ENCODE measurements at regions not wholly inside any gene's neighbourhood (a gene's known extent, or its start where the extent isn't known, plus 50 kb on each side); places are given as distances from the start of the nearest gene placed in this dataset.
"Not testable (repeated sequence)": the region's sequence is repeated elsewhere in the genome, so short reads cannot be mapped to it uniquely, and the experiment has no call there.

DNA sequence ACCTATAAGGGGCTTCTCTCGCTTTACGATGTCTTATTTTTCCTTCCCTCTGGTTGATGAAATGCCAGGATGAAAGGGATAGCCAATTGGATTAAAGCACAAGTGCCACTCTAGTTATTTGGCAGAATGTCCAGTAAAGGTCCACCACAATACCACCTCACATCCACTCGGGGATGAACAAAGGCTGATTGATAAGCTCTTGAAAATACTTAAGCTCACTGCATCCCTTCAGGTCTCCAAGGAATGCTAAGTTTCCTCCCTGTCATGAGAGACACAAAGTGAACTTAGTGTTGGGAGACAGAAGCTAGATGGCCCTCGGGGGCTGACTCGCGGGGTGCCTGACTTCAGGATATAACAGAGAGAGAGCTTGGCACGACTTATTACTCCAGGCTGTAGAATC, 185.9 kb upstream of the ZNF644 start:
- H3K4me1 Mint-ChIP-seq (ENCODE audit: low read depth); intact Hi-C loops (cut with micrococcal nuclease); DNase-seq (ENCODE audit: low spot score); H3K9me3 Mint-ChIP-seq; H3K4me3 Mint-ChIP-seq; H3K27me3 Mint-ChIP-seq (ENCODE audit: insufficient read depth); H3K36me3 Mint-ChIP-seq (ENCODE audit: low read depth); H3K27ac Mint-ChIP-seq: not testable (repeated sequence)

DNA sequence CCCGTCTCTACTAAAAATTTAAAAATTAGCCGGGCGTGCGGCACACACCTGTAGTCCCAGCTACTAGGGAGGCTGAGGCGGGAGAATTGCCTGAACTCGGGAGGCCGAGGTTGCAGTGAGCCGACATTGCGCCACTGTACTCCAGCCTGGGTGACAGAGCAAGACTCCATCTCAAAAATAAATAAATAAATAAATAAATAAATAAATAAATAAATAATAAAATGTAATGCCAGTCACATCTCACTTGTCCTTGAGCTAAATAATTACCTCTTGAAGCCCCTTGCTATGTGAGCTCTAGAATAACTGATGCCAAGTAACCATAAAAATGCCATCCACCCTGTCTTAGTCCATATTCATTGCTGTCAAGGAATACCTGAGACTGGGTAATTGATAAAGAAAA, 182.3 kb upstream of the ZNF644 start:
- H3K27me3 Mint-ChIP-seq (ENCODE audit: insufficient read depth); DNase-seq (ENCODE audit: low spot score); intact Hi-C loops (cut with micrococcal nuclease); H3K4me3 Mint-ChIP-seq; H3K9me3 Mint-ChIP-seq; H3K4me1 Mint-ChIP-seq (ENCODE audit: low read depth); H3K27ac Mint-ChIP-seq; H3K36me3 Mint-ChIP-seq (ENCODE audit: low read depth): not testable (repeated sequence)

DNA sequence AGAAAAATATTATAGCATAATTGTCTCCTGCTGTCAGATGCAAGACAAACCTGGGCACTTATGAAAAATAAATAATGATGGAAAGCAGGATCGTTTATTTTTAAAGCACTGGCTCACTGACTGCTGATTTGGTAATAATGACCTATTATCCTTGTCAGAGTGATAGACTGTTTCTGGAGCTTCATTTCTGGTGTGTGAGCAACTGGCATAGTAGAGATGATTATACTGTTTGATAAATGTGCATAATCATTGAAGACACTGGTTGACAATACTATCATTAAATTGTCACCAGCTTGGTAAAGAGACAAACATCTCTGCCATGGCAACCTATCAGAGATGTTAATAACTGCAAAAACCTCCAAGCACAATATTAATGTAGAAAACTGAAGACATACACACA, 179.9 kb upstream of the ZNF644 start:
- intact Hi-C loops (cut with micrococcal nuclease), result no loop called here
- no peak for DNase-seq (ENCODE audit: low spot score)
- no peak overlapping the region for H3K27ac Mint-ChIP-seq
- H3K27me3 Mint-ChIP-seq (ENCODE audit: insufficient read depth), result peaks cover 2% of the 10 kb centered on the region
- no peaks in the 10 kb centered on the region for H3K9me3 Mint-ChIP-seq
- no peaks in the 10 kb centered on the region for H3K36me3 Mint-ChIP-seq (ENCODE audit: low read depth)
- no peak overlapping the region for H3K4me3 Mint-ChIP-seq
- H3K4me1 Mint-ChIP-seq (ENCODE audit: low read depth), result no peaks in the 10 kb centered on the region

DNA sequence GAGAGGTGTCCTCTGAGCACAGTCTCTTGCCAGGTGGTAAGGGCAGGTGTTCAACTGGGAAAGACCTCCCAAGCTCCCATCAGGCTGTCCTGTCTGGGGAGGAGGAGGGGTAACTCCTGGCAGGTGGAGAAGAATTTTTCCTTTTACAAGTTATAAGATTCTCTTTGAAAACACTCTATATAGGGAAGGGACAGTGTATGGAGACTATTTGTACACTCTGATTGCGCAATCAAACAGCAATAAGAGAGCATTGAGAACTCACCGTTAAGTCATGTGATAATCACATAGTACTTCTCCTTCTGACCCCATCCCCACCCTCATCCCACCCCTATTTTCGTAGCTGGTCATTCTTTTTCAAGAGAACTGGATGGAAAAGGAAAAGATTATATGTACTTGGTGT, 179.3 kb upstream of the ZNF644 start:
- no peaks in the 10 kb centered on the region for H3K4me1 Mint-ChIP-seq (ENCODE audit: low read depth)
- H3K9me3 Mint-ChIP-seq, result no peaks in the 10 kb centered on the region
- H3K4me3 Mint-ChIP-seq, result no peak overlapping the region
- no peak for DNase-seq (ENCODE audit: low spot score)
- H3K27me3 Mint-ChIP-seq (ENCODE audit: insufficient read depth), result peaks cover 2% of the 10 kb centered on the region
- no peaks in the 10 kb centered on the region for H3K36me3 Mint-ChIP-seq (ENCODE audit: low read depth)
- intact Hi-C loops (cut with micrococcal nuclease), result no loop called here
- no peak overlapping the region for H3K27ac Mint-ChIP-seq

DNA sequence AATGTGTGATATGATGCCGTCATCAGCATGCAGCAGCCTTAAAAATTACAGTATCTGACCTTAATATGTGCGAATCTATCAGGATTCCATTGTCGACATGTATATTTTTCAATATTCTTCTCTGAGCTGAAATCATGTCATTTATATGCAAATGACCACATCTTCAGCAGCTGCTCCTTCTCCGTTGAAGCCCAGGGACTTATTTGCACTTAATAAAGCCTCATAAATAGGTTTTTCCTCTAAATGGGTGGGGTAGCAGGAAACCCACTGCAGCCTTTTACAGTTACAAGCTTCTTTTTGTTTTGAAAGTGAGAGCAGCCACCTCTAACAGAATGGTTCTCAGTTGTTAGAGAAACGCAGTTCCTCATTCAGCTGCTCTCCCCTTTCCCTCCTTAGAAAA, 178.8 kb upstream of the ZNF644 start:
- intact Hi-C loops (cut with micrococcal nuclease), result no loop called here
- DNase-seq (ENCODE audit: low spot score), result no peak
- peaks cover 5% of the 10 kb centered on the region for H3K27me3 Mint-ChIP-seq (ENCODE audit: insufficient read depth)
- no peaks in the 10 kb centered on the region for H3K36me3 Mint-ChIP-seq (ENCODE audit: low read depth)
- no peak overlapping the region for H3K4me3 Mint-ChIP-seq
- no peaks in the 10 kb centered on the region for H3K9me3 Mint-ChIP-seq
- H3K4me1 Mint-ChIP-seq (ENCODE audit: low read depth), result no peaks in the 10 kb centered on the region
- H3K27ac Mint-ChIP-seq, result no peak overlapping the region

DNA sequence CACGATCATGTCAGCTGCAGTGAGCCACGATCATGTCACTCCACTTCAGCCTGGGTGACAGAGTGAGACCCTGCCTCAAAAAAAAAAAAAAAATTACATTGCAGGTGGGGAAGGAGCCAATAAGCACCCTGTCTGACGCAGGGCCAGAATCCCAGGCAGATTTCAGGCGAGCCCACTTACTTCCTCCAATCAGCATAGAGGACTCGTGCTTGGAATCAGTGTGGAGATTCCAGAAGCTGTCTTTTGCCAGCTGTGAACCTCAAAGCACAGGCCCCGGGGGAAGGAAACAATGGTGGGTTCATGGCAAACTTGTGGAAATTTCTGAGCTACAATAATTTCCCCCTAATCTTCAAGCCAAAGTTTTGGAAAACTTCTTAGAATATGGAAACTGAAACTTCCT, 178.2 kb upstream of the ZNF644 start:
- no peaks in the 10 kb centered on the region for H3K36me3 Mint-ChIP-seq (ENCODE audit: low read depth)
- H3K9me3 Mint-ChIP-seq, result no peaks in the 10 kb centered on the region
- H3K27me3 Mint-ChIP-seq (ENCODE audit: insufficient read depth), result peaks cover 7% of the 10 kb centered on the region
- no peak overlapping the region for H3K4me3 Mint-ChIP-seq
- no peak for DNase-seq (ENCODE audit: low spot score)
- no peak overlapping the region for H3K27ac Mint-ChIP-seq
- intact Hi-C loops (cut with micrococcal nuclease), result no loop called here
- no peaks in the 10 kb centered on the region for H3K4me1 Mint-ChIP-seq (ENCODE audit: low read depth)

DNA sequence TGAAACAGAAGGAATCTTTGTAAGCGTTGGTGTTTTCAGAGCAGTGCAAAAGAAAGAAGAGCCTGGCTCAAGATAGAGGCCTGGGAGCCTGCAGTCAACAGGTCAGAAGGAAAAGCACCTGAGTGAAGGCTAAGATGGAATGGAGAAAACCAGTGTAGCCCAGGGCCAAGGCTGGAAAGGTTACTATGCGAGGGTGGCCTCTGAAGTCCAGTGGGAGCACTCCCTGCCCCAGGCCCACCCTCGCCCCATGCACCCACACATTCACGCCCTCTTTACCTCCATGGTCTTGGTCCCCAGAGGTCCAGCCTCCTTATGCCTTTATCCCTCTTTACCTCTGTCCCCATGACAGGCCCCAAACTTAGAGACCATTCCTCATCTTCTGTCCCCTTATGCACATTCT, 169.2 kb upstream of the ZNF644 start:
- H3K9me3 Mint-ChIP-seq, result no peaks in the 10 kb centered on the region
- H3K27ac Mint-ChIP-seq, result no peak overlapping the region
- no peaks in the 10 kb centered on the region for H3K36me3 Mint-ChIP-seq (ENCODE audit: low read depth)
- intact Hi-C loops (cut with micrococcal nuclease), result no loop called here
- H3K27me3 Mint-ChIP-seq (ENCODE audit: insufficient read depth), result peaks cover 7% of the 10 kb centered on the region
- DNase-seq (ENCODE audit: low spot score), result no peak
- H3K4me3 Mint-ChIP-seq, result no peak overlapping the region
- no peaks in the 10 kb centered on the region for H3K4me1 Mint-ChIP-seq (ENCODE audit: low read depth)

DNA sequence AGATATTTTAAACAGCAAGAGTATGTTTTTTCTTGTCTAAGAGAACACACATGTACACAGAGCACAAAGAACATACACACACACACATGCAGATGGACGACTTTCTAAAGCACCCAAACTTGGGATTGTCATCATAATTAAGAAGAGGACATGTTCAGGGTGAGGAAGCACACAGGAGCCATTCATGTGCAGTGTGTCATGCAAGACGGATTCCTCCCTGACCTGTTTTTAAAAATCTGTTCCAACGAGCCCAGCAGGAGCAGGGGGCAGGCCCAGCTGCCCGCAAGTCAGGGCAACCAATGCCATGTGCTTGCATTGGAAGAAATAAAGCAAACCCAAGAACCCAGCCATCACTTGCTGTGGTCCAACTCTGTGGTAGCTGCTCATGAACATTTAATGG, 167.3 kb upstream of the ZNF644 start:
- Mint-ChIP-seq H3K27me3 (ENCODE audit: insufficient read depth) (peaks cover 4% of the 10 kb centered on the region), H3K4me1 (ENCODE audit: low read depth) (no peaks in the 10 kb centered on the region), H3K4me3 (no peak overlapping the region), H3K27ac (no peak overlapping the region), H3K36me3 (ENCODE audit: low read depth) (no peaks in the 10 kb centered on the region), H3K9me3 (no peaks in the 10 kb centered on the region)
- intact Hi-C loops (cut with micrococcal nuclease), result no loop called here
- DNase-seq (ENCODE audit: low spot score), result no peak

DNA sequence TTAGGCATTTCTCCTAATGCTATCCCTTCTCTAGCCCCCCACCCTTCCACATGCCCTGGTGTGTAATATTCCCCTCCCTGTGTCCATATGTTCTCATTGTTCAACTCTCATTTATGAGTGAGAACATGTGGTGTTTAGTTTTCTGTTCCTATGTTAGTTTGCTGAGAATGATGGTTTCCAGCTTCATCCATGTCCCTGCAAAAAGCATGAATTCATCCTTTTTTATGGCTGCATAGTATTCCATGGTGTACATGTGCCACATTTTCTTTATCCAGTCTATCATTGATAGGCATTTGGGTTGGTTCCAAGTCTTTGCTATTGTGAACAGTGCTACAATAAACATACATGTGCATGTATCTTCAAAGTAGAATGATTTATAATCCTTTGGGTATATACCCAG, 161.0 kb upstream of the ZNF644 start:
- H3K36me3 Mint-ChIP-seq (ENCODE audit: low read depth); H3K27ac Mint-ChIP-seq; intact Hi-C loops (cut with micrococcal nuclease); H3K27me3 Mint-ChIP-seq (ENCODE audit: insufficient read depth); DNase-seq (ENCODE audit: low spot score); H3K9me3 Mint-ChIP-seq; H3K4me3 Mint-ChIP-seq; H3K4me1 Mint-ChIP-seq (ENCODE audit: low read depth): not testable (repeated sequence)

DNA sequence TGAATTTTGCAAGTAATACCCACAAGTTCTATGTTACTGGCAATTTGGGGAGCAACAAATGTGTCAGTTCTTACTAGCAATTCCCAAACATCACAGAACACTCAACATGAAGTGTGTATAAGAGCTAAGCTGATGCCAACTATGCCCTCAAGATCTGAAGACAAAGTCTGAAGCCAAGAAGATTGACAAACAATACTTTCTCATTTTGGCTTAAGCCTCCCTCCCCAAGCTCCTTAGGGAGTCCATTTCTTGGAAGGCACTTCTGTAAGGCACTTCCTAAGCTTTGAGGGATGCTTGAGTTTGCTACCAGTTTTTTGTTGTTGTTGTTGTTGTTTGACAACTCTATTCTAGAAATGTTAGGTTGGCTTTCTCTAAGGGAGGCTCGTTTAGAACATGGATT, 154.4 kb upstream of the ZNF644 start:
- Mint-ChIP-seq H3K9me3 (no peaks in the 10 kb centered on the region), H3K27ac (no peak overlapping the region), H3K27me3 (ENCODE audit: insufficient read depth) (peaks cover 3% of the 10 kb centered on the region), H3K4me3 (no peak overlapping the region), H3K36me3 (ENCODE audit: low read depth) (no peaks in the 10 kb centered on the region), H3K4me1 (ENCODE audit: low read depth) (no peaks in the 10 kb centered on the region)
- DNase-seq (ENCODE audit: low spot score), result no peak
- intact Hi-C loops (cut with micrococcal nuclease), result no loop called here

DNA sequence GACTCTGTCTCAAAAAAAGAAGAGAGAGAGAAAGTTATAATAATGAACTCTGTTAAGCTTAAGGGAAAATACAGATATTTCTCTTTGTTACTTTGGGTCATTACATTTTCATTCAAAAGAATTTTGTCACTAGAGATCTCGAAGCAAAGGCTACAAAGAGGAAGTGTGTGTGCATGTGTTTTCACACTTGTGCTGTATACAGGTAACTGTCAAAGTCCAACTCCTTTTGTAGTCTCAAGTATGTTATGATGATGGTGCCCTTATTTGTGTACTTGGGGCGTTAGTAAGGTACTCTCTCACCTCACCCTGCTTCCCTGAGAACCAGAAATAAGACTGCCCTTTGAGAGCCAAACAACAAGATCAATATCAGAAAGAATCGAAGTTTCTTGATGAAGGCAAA, 152.9 kb upstream of the ZNF644 start:
- no peaks in the 10 kb centered on the region for H3K36me3 Mint-ChIP-seq (ENCODE audit: low read depth)
- no peaks in the 10 kb centered on the region for H3K9me3 Mint-ChIP-seq
- no peak overlapping the region for H3K4me3 Mint-ChIP-seq
- peaks cover 5% of the 10 kb centered on the region for H3K27me3 Mint-ChIP-seq (ENCODE audit: insufficient read depth)
- H3K27ac Mint-ChIP-seq, result no peak overlapping the region
- DNase-seq (ENCODE audit: low spot score), result no peak
- no peaks in the 10 kb centered on the region for H3K4me1 Mint-ChIP-seq (ENCODE audit: low read depth)
- intact Hi-C loops (cut with micrococcal nuclease), result no loop called here

DNA sequence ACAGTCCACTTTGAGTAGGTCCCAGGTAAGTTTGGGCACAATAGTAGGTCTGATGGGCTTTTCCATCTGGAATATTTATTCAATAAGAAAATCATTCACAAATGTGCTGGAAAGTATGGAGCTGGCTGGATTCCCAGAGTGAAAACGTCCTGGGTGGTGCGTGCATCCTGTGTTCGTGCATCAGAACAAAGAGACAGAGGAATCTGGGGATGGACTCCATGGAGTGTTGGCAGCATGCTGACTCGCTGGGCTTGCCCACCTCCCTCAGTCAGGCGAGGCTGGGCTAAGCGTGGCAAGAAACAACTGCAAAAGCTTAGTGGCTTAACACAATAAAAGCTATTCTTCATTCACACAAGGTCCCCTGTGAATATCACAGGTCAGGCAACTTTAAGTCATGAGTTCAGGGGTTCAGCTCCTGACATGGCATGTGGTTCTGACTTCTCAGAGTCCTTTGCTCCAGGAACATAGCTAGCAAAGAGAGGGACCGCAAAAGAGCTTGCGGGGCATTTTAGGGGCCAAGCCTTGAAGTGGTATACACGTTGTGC, 151.6 kb upstream of the ZNF644 start:
- intact Hi-C loops (cut with micrococcal nuclease), result no loop called here
- Mint-ChIP-seq H3K27ac (no peak overlapping the region), H3K4me3 (no peak overlapping the region), H3K27me3 (ENCODE audit: insufficient read depth) (peaks cover 5% of the 10 kb centered on the region), H3K36me3 (ENCODE audit: low read depth) (no peaks in the 10 kb centered on the region), H3K9me3 (no peaks in the 10 kb centered on the region), H3K4me1 (ENCODE audit: low read depth) (no peaks in the 10 kb centered on the region)
- DNase-seq (ENCODE audit: low spot score), result no peak

DNA sequence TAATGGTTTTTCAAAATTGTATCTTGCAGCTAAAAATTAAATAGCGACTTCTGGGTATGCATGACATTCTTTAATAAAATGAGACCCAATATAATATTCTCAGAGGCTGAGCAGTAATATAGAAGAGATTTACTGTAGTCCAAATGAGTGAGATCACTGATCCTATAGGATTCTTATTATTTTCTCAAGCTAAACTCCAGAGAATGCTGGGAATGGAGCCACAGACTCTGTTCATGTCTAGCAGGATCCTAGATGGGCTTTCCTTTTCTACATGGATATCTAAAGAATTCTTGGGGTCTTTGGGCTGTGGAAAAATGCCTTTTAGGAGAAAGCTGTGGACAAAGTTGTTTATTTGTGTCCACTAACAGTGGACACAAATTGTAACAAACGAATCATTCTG, 150.7 kb upstream of the ZNF644 start:
- Mint-ChIP-seq H3K4me3 (no peak overlapping the region), H3K27me3 (ENCODE audit: insufficient read depth) (peaks cover 5% of the 10 kb centered on the region), H3K4me1 (ENCODE audit: low read depth) (no peaks in the 10 kb centered on the region), H3K27ac (no peak overlapping the region), H3K9me3 (no peaks in the 10 kb centered on the region), H3K36me3 (ENCODE audit: low read depth) (no peaks in the 10 kb centered on the region)
- intact Hi-C loops (cut with micrococcal nuclease), result no loop called here
- DNase-seq (ENCODE audit: low spot score), result no peak

DNA sequence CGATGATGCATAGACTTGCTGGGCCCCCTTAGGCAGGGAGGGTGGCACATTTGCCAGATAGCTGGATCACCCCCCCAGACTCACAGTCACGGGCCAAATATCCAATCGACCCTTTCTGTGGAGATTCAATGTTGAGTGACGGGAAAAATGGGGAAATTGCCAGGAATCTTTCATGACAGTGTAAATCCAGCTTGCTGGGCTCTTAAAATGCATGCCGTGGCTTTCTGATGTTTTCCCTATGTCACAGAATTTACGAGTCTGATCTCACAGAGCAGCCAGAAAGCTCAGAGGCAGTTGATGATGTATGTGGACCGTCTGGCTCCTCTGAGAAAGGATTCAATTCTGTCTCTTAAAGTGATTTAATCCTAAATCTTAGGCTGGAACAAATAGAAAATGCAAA, 150.1 kb upstream of the ZNF644 start:
- intact Hi-C loops (cut with micrococcal nuclease), result no loop called here
- Mint-ChIP-seq H3K4me1 (ENCODE audit: low read depth) (no peaks in the 10 kb centered on the region), H3K27me3 (ENCODE audit: insufficient read depth) (peaks cover 5% of the 10 kb centered on the region), H3K9me3 (no peaks in the 10 kb centered on the region), H3K4me3 (no peak overlapping the region), H3K27ac (no peak overlapping the region), H3K36me3 (ENCODE audit: low read depth) (no peaks in the 10 kb centered on the region)
- no peak for DNase-seq (ENCODE audit: low spot score)

Data from activated T-helper 1 cell treated with anti-CD3 and anti-CD28 coated beads, Interleukin-12 subunit alpha, Interleukin-12 subunit beta, Interleukin-2, Interleukin-4 antibody, amounts not matched to agents 30 ng/mL and 10 ng/mL and 1 ng/mL, durations not matched to agents 14 hours and 24 hours and 36 hours (primary cell).